Upper lobe of left lung (tissue), 4 donors: ENCODE measurements at regions not wholly inside any gene's neighbourhood (a gene's known extent, or its start where the extent isn't known, plus 50 kb on each side); places are given as distances from the start of the nearest gene placed in this dataset.

Source experiments
- CTCF ChIP-seq, 6 experiments: fragments of 450-650 bp in 4 of 6; fragments of 200-600 bp in 2 of 6; sonication (generic) in 2 of 6; IDR thresholded peaks; one replicate each; pipeline ENCODE4 v1.5.1; 2016 to 2019; ENCODE audit warnings: antibody characterized with exemption in 6 of 6
- EP300 ChIP-seq, 4 donors: sonication (generic); formaldehyde crosslinking; IDR thresholded peaks; one replicate each; pipeline ENCODE4 v1.5.1; 2017; ENCODE audit warnings: antibody characterized with exemption in 4 of 4, control low read depth in 2 of 4
- POLR2A ChIP-seq, 4 donors: fragments of 450-650 bp; IDR thresholded peaks; one replicate each; pipeline ENCODE4 v1.5.1; 2016 to 2017; ENCODE audit warnings: antibody characterized with exemption in 4 of 4, mild to moderate bottlenecking in 2 of 4
- POLR2AphosphoS5 ChIP-seq, 2 donors: sonication (generic); formaldehyde crosslinking; IDR thresholded peaks; one replicate each; pipeline ENCODE4 v1.5.1; 2017; ENCODE audit warnings: antibody characterized with exemption in 2 of 2

- no peak for TF ChIP-seq CTCF (IDR thresholded peaks at IDR 0.05)
- TF ChIP-seq POLR2A (IDR thresholded peaks at IDR 0.05): no peak
- TF ChIP-seq POLR2AphosphoS5 (IDR thresholded peaks at IDR 0.05): no peak
- no peak for TF ChIP-seq EP300 (IDR thresholded peaks at IDR 0.05)
These were observed 714.1 kb downstream of the FSCB start for GRCh38 chr14:43792980-43793379.
